ENCODE measurements at regions not wholly inside any gene's neighbourhood (a gene's known extent, or its start where the extent isn't known, plus 50 kb on each side); places are given as distances from the start of the nearest gene placed in this dataset.

DNA sequence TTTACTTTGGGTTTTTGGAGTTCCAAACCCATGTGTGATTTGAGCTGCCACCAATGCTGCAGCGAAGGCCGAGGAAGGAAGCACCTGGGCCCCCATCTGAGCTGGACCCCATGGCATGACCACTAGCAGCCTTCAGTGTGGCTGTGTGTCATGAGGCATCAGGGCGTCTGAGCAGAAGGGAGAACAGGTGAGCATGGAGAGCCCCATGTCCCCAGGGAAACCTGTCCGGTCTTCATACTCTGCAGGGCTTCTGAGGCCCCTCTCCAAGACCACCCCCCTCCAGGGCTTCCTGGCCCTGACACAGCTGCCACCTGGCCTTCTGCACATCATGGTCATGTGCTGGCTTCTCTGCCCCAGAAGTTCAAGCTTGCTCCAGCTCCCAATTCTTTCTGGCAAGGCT is 169.1 kb upstream of the CST7 start:
- TF ChIP-seq, protein P1, sequence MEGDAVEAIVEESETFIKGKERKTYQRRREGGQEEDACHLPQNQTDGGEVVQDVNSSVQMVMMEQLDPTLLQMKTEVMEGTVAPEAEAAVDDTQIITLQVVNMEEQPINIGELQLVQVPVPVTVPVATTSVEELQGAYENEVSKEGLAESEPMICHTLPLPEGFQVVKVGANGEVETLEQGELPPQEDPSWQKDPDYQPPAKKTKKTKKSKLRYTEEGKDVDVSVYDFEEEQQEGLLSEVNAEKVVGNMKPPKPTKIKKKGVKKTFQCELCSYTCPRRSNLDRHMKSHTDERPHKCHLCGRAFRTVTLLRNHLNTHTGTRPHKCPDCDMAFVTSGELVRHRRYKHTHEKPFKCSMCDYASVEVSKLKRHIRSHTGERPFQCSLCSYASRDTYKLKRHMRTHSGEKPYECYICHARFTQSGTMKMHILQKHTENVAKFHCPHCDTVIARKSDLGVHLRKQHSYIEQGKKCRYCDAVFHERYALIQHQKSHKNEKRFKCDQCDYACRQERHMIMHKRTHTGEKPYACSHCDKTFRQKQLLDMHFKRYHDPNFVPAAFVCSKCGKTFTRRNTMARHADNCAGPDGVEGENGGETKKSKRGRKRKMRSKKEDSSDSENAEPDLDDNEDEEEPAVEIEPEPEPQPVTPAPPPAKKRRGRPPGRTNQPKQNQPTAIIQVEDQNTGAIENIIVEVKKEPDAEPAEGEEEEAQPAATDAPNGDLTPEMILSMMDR (conservative IDR thresholded peaks at IDR 0.05; ENCODE audit: low read depth, low read length): no peak
- no peak overlapping the region for H3K4me3 ChIP-seq (ENCODE audit: low read depth, low read length)
- DNase-seq (ENCODE audit: low read depth): no peak

DNA sequence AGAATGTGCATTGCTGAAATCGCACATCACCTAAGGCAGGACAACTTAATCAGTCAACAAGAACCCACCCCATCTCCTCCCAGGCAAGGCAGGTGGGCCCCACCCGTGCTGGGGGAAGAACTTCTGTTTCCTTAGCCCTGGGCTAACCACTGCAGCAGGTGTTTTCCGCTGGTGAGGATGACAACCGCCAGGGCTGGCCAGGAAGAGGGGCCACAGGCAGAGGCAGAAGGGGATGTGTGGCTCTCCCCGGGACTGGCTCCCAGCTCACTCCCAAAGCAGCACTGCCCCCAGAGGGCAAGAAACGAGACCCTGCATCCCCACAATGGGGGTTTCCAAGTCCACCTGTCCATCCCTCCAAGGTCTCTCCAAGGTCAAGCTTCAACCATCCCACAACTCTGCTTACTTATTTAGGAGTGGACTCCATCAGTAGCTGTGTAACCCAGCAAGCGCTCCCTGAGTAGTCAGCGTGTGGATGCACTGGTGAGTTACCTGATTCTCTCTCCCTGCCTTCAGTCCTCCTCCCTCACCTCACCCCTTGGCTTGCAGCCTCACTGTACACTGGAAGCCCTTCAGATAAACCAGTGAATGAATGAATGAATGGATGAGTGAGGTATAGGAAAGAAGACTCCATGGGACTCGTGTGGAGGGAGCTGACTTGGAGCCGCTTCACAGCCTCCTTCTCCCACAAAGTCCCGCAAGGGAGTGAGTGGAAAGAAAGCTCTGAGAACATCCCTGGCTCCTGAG is 168.2 kb upstream of the CST7 start:
- TF ChIP-seq, protein P1 (conservative IDR thresholded peaks at IDR 0.05; ENCODE audit: low read depth, low read length): no peak
- H3K4me3 ChIP-seq (ENCODE audit: low read depth, low read length): no peak overlapping the region
- no peak for DNase-seq (ENCODE audit: low read depth)

DNA sequence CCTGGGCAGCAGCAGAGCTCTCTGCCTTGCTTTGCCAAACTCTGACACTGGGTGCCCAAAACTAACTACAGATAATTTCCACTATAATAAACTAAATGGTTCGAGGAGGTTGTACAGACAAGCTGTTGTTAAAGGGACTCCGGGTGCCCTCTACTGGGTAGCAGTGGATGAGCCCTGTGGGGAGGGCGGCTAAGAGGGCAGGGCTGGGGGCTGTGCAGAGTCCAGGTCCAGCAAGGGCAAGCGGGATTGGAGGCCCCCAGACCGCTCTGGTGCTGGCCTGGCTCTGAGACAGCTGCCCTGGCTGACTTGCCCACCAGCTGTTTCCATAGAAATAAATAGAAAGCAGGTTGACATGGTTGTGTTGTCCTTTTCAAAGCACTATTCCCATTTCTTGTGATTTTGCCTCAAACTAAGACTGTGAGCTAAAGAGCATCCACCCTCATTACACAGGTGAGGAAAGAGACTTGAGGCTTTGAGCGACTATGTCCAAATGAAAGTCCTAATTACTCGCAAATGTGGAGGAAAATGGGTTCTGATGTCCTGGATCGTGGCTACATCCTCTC is 167.6 kb upstream of the CST7 start:
- no peak for DNase-seq (ENCODE audit: low read depth)
- no peak overlapping the region for H3K4me3 ChIP-seq (ENCODE audit: low read depth, low read length)
- TF ChIP-seq, protein P1 (conservative IDR thresholded peaks at IDR 0.05; ENCODE audit: low read depth, low read length): peak; percentile 87

DNA sequence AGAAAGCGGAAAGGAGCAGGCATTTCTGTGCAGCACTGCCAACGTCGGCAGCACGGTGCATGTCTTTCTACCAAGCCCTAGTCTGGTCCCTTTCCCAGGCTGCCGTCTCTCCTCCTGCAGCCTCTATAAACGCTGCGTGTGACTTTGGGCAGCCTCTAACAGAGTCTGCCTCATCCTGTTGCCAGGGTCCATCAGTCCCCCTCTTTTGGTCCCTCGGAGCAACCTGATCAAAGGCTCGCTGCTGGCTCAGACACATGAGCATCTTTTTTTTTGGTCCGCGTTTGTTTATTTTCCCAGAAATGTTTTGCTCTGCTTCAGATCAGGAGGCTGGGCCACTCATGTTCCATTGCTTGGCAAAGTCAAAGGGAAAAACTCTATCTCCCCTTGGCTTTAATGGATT is 166.8 kb upstream of the CST7 start:
- TF ChIP-seq, protein P1 (conservative IDR thresholded peaks at IDR 0.05; ENCODE audit: low read depth, low read length): no peak
- DNase-seq (ENCODE audit: low read depth): no peak
- no peak overlapping the region for H3K4me3 ChIP-seq (ENCODE audit: low read depth, low read length)

DNA sequence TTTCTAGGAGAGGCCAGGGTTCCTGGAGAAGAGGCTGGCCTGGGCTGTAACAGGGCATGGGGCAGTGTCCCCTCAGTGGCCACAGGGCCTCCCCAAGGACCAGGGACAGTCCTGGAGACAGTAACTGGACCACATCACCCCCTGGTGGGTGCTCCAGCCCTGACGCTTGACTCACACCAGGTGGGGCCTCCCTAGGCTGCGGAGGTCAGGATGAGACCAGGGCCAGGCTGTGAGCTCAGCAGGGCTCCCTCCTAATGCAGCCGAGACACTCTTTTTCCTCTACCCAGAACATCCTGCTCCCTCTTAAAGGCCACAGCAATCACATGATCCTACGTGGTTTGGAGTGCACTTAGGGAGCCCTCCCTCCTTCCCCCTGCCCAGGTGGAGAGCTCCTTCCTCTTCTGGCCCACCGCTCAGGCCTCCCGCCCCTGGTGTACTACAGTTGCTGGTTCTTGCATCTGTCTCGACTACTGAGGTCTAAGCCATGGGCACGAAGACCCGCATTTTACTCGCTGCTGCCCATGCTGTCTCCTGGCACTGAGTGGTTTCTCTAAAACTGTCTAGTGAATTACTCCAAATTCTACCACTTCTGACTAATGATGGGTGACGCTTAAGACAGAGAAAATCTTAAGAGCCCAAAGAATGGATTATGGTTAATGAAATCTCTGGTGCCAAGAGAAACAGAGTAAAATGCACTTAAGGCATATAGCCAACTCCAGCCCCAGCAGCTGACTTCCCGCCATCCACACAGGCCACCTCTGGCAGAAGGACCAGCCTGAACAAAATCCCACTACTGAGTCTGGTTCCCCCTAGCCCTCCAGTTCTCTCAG is 166.1 kb upstream of the CST7 start:
- H3K4me3 ChIP-seq (ENCODE audit: low read depth, low read length): no peak overlapping the region
- DNase-seq (ENCODE audit: low read depth): no peak
- TF ChIP-seq, protein P1 (conservative IDR thresholded peaks at IDR 0.05; ENCODE audit: low read depth, low read length): peak; percentile 28

DNA sequence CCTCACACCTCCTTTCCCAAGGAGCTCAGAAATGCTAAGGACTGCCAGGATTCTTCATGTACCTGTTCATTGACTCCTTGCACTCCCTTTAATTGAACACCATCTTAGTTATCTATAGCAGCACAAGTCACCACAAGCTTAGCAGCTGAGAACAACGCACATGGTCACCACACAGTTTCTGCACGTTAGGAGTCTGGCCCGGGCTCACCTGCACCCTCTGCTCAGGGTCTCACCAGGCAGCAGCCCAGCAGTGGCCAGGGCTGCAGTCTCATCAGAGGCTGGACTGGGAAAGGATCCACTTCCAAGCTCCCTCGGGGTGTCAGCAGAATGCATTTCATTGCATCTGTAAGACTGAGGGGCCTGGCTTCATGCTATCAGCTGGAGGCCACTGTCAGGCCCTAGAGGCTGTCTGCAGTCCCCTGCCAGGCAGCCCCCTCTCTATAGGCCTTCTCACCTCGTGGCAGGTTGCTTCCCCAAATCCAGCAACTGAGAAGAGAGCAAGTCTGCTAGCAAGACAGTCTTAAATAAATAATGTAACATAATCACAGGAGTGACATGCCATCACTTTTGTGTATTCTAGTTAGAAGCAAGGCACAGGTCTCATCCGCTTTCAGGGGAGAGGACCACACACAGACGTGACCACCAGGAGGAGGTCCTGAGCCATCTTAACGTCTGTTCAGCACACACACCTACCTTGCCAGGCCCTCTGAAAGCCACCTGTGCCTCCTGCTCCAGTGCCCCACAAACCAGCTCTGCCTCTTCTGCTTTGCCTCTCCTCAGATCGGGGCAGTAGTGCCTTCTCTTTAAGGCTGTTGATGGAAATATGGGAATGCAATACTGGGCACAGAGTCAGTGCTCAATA is 165.2 kb upstream of the CST7 start:
- H3K4me3 ChIP-seq (ENCODE audit: low read depth, low read length): no peak overlapping the region
- TF ChIP-seq, protein P1 (conservative IDR thresholded peaks at IDR 0.05; ENCODE audit: low read depth, low read length): peak; percentile 22
- no peak for DNase-seq (ENCODE audit: low read depth)

All from epithelial cell of proximal tubule (primary cell).